Naive thymus-derived CD4-positive, alpha-beta T cell (primary cell): ENCODE measurements at regions not wholly inside any gene's neighbourhood (a gene's known extent, or its start where the extent isn't known, plus 50 kb on each side); places are given as distances from the start of the nearest gene placed in this dataset.

Experiments
- ATAC-seq: fragments of 150-1000 bp; cut with Tn5 transposase; 2 replicates; pipeline ENCODE4 v1.10.0; 2021; ENCODE audit warnings: mild to moderate bottlenecking, moderate library complexity
- CTCF ChIA-PET: fragments of 350-600 bp; sonication (Branson Sonifier 250); formaldehyde crosslinking; loops from one replicate; lab custom pipeline; 2021; ENCODE audit warnings: antibody characterized with exemption; lab: Charles Lee
- POLR2A ChIA-PET: fragments of 350-600 bp; sonication (Branson Sonifier 250); formaldehyde crosslinking; loops from one replicate; lab custom pipeline; 2021; ENCODE audit warnings: antibody characterized with exemption, inconsistent platforms; lab: Charles Lee
- DNase-seq, 9 donors: peaks; one replicate each; pipeline versions ENCODE4 v3.0.0 to v3.0.0-alpha.2; 2020 to 2022; ENCODE audit warnings: mixed read lengths in 1 of 9
- H3K27ac ChIP-seq: one replicate; pipeline ENCODE4 v1.7.0; 2013; ENCODE audit warnings: mild to moderate bottlenecking, low read depth, low read length, moderate library complexity
- H3K27me3 ChIP-seq, 2 donors: one replicate each; pipeline ENCODE4 v1.7.0; 2013; ENCODE audit warnings: low read length in 2 of 2, mild to moderate bottlenecking in 2 of 2, moderate library complexity in 2 of 2; ENCODE audit not compliant: control insufficient read depth in 2 of 2, insufficient read depth in 2 of 2
- H3K36me3 ChIP-seq, 3 experiments: 1 replicate in 2 of 3; 2 replicates in 1 of 3; pipeline ENCODE4 v1.7.0; 2013; ENCODE audit warnings: low read length in 3 of 3, mild to moderate bottlenecking in 3 of 3, moderate library complexity in 1 of 3; ENCODE audit not compliant: insufficient read depth in 3 of 3, control insufficient read depth in 2 of 3
- H3K4me1 ChIP-seq, 2 donors: one replicate each; pipeline ENCODE4 v1.7.0; 2013; ENCODE audit warnings: low read length in 2 of 2, mild to moderate bottlenecking in 2 of 2, moderate library complexity in 1 of 2; ENCODE audit not compliant: control insufficient read depth in 2 of 2, insufficient read depth in 2 of 2
- H3K4me3 ChIP-seq: 2 replicates; pipeline ENCODE4 v1.7.0; 2013; ENCODE audit warnings: mild to moderate bottlenecking, low read length
- H3K9me3 ChIP-seq, 3 experiments: 1 replicate in 2 of 3; 2 replicates in 1 of 3; pipeline ENCODE4 v1.7.0; 2013; ENCODE audit warnings: low read length in 3 of 3; ENCODE audit not compliant: control insufficient read depth in 2 of 3
- H3K27ac Mint-ChIP-seq, 9 donors: one replicate each; pipeline ENCODE4 v1.8.0; 2020 to 2022; ENCODE audit warnings: mixed read lengths in 9 of 9, mild to moderate bottlenecking in 8 of 9, moderate library complexity in 5 of 9, inconsistent platforms in 2 of 9
- H3K27me3 Mint-ChIP-seq, 5 donors: one replicate each; pipeline ENCODE4 v1.8.0; 2021 to 2022; ENCODE audit warnings: mixed read lengths in 5 of 5, mild to moderate bottlenecking in 1 of 5
- H3K36me3 Mint-ChIP-seq, 5 donors: one replicate each; pipeline ENCODE4 v1.8.0; 2020 to 2022; ENCODE audit warnings: mixed read lengths in 5 of 5, mild to moderate bottlenecking in 3 of 5, inconsistent platforms in 1 of 5
- H3K4me1 Mint-ChIP-seq, 7 donors: one replicate each; pipeline ENCODE4 v1.8.0; 2020 to 2022; ENCODE audit warnings: mixed read lengths in 7 of 7, mild to moderate bottlenecking in 3 of 7, inconsistent platforms in 1 of 7
- H3K4me3 Mint-ChIP-seq, 10 donors: one replicate each; pipeline ENCODE4 v1.8.0; 2020 to 2022; ENCODE audit warnings: mild to moderate bottlenecking in 10 of 10, mixed read lengths in 10 of 10, moderate library complexity in 6 of 10, inconsistent platforms in 2 of 10
- H3K9me3 Mint-ChIP-seq, 11 donors: one replicate each; pipeline ENCODE4 v1.8.0; 2020 to 2022; ENCODE audit warnings: mixed read lengths in 11 of 11, mild to moderate bottlenecking in 4 of 11, inconsistent platforms in 1 of 11, moderate library complexity in 1 of 11
- intact Hi-C, 2 donors: fragments of 100-400 bp; cut with micrococcal nuclease; formaldehyde crosslinking; loops; one replicate each; pipeline ENCODE4 v1.15.1; 2023

GRCh38 chr5:169417676-169418075 is 116.7 kb upstream of the SLIT3 start:
- POLR2A ChIA-PET: no interaction called here
- Histone ChIP-seq H3K27ac (no peak overlapping the region), H3K36me3 (no peaks in the 10 kb centered on the region), H3K27me3 (no peaks in the 10 kb centered on the region), H3K4me3 (no peak overlapping the region), H3K9me3 (no peaks in the 10 kb centered on the region), H3K4me1 (no peaks in the 10 kb centered on the region)
- H3K27ac Mint-ChIP-seq: no peak overlapping the region
- DNase-seq (no peak), ATAC-seq (no peak)
- intact Hi-C loops: no loop called here
- no peak overlapping the region for H3K4me3 Mint-ChIP-seq
- H3K9me3 Mint-ChIP-seq: peaks cover 0 to 2% (median 0%) of the 10 kb centered on the region in 11 donors
- H3K4me1 Mint-ChIP-seq: no peaks in the 10 kb centered on the region
- peaks cover 0 to 34% (median 1%) of the 10 kb centered on the region in 5 donors for H3K27me3 Mint-ChIP-seq
- no peaks in the 10 kb centered on the region for H3K36me3 Mint-ChIP-seq
- CTCF ChIA-PET: no interaction called here

DNA sequence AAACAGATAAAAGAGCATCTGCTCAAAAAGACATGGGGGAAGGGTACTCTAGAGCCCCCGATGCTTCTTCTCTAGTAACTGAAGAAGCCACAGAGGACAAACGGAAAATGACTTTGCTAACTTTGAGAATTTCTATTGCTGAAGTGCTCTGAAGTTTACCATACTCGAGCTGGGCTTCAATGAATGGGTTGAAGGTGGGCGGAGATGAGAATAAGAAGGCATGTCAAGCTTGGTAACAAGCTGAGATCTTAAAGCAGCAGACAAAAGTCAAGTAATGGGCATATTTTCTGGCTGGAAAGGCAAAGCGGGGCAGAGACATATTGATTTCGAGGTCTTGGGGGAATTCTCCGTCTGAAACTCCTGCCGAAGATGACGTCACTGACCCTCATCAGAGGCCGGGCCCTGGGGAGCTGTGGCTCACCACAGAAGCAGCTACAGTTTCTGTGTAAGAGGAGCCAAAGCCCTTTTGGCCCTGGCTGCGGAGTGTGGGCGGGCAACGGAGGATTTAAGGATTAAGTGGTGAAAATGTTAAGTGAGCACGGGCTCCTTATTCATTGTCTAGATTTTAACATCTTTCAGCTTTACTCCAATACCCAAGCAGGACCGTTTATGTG is 115.8 kb upstream of the SLIT3 start:
- Mint-ChIP-seq H3K27ac (no peak overlapping the region), H3K4me3 (no peak overlapping the region), H3K4me1 (no peaks in the 10 kb centered on the region), H3K27me3 (peaks cover 0 to 31% (median 0%) of the 10 kb centered on the region in 5 donors), H3K36me3 (no peaks in the 10 kb centered on the region), H3K9me3 (peaks cover 0 to 2% (median 0%) of the 10 kb centered on the region in 11 donors)
- ATAC-seq (no peak), DNase-seq (no peak)
- Histone ChIP-seq H3K4me1 (no peaks in the 10 kb centered on the region), H3K9me3 (no peaks in the 10 kb centered on the region), H3K4me3 (no peak overlapping the region), H3K27me3 (no peaks in the 10 kb centered on the region), H3K36me3 (no peaks in the 10 kb centered on the region), H3K27ac (no peak overlapping the region)
- intact Hi-C loops: no loop called here
- CTCF ChIA-PET: no interaction called here
- POLR2A ChIA-PET: no interaction called here

DNA sequence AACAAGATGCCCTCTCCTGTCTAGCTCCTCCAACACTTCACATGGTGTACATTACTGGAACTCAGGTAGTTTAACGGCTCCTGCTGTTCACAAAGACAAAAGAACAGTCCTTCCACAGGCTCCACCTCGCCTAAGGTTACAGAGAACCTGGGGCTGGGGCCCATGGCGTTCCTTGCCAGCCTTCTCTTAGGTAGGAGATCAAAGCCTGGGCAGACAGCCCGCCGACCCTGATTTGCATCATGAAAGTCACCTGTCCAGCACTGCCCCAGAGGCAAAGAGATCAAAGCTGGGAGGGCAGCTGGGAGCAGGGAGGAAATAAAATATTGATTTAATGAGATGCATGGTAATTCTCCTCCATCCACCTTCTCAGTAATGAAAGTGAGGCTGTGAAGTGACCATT is 115.0 kb upstream of the SLIT3 start:
- H3K4me3 ChIP-seq: no peak overlapping the region
- no peak for DNase-seq
- no peak overlapping the region for H3K27ac ChIP-seq
- no peak for ATAC-seq
- H3K27me3 Mint-ChIP-seq: peaks cover 0 to 35% (median 0%) of the 10 kb centered on the region in 5 donors
- intact Hi-C loops: no loop called here
- no peak overlapping the region for H3K27ac Mint-ChIP-seq
- ChIA-PET POLR2A (no interaction called here), CTCF (no interaction called here)
- no peaks in the 10 kb centered on the region for H3K36me3 ChIP-seq
- no peaks in the 10 kb centered on the region for H3K36me3 Mint-ChIP-seq
- H3K4me1 Mint-ChIP-seq: no peaks in the 10 kb centered on the region
- no peaks in the 10 kb centered on the region for H3K4me1 ChIP-seq
- peaks cover 0 to 2% (median 0%) of the 10 kb centered on the region in 11 donors for H3K9me3 Mint-ChIP-seq
- no peak overlapping the region for H3K4me3 Mint-ChIP-seq
- H3K27me3 ChIP-seq: no peaks in the 10 kb centered on the region
- H3K9me3 ChIP-seq: no peaks in the 10 kb centered on the region

- no peaks in the 10 kb centered on the region for H3K27me3 ChIP-seq
Measured at GRCh38 chr5:169415371-169415770, 114.4 kb upstream of the SLIT3 start.

GRCh38 chr5:169413416-169413815 is 112.5 kb upstream of the SLIT3 start:
- no peaks in the 10 kb centered on the region for H3K36me3 ChIP-seq
- Mint-ChIP-seq H3K4me1 (no peaks in the 10 kb centered on the region), H3K27me3 (peaks cover 0 to 36% (median 3%) of the 10 kb centered on the region in 5 donors), H3K27ac (no peak overlapping the region), H3K9me3 (peaks cover 0 to 2% (median 0%) of the 10 kb centered on the region in 11 donors), H3K4me3 (no peak overlapping the region), H3K36me3 (no peaks in the 10 kb centered on the region)
- POLR2A ChIA-PET: no interaction called here
- intact Hi-C loops: no loop called here
- DNase-seq (no peak), ATAC-seq (no peak)
- H3K9me3 ChIP-seq: no peaks in the 10 kb centered on the region
- H3K4me1 ChIP-seq: no peaks in the 10 kb centered on the region
- CTCF ChIA-PET: no interaction called here
- H3K4me3 ChIP-seq: no peak overlapping the region
- H3K27ac ChIP-seq: no peak overlapping the region
- no peaks in the 10 kb centered on the region for H3K27me3 ChIP-seq

More at GRCh38 chr5:169415371-169415770, 114.4 kb upstream of the SLIT3 start:
- Histone ChIP-seq H3K4me3 (no peak overlapping the region), H3K4me1 (no peaks in the 10 kb centered on the region), H3K27ac (no peak overlapping the region), H3K9me3 (no peaks in the 10 kb centered on the region), H3K36me3 (no peaks in the 10 kb centered on the region)
- ChIA-PET POLR2A (no interaction called here), CTCF (no interaction called here)
- DNase-seq (no peak), ATAC-seq (no peak)
- Mint-ChIP-seq H3K4me3 (no peak overlapping the region), H3K9me3 (peaks cover 0 to 2% (median 0%) of the 10 kb centered on the region in 11 donors), H3K36me3 (no peaks in the 10 kb centered on the region), H3K4me1 (no peaks in the 10 kb centered on the region), H3K27ac (no peak overlapping the region), H3K27me3 (peaks cover 0 to 37% (median 0%) of the 10 kb centered on the region in 5 donors)
- intact Hi-C loops: no loop called here

- H3K9me3 ChIP-seq: no peaks in the 10 kb centered on the region
- Mint-ChIP-seq H3K4me1 (no peaks in the 10 kb centered on the region), H3K9me3 (peaks cover 0 to 2% (median 0%) of the 10 kb centered on the region in 11 donors), H3K27me3 (peaks cover 0 to 32% (median 3%) of the 10 kb centered on the region in 5 donors), H3K4me3 (no peak overlapping the region), H3K36me3 (no peaks in the 10 kb centered on the region), H3K27ac (no peak overlapping the region)
- ChIA-PET CTCF (no interaction called here), POLR2A (no interaction called here)
- no peaks in the 10 kb centered on the region for H3K27me3 ChIP-seq
- H3K36me3 ChIP-seq: no peaks in the 10 kb centered on the region
- ATAC-seq (no peak), DNase-seq (no peak)
- H3K4me3 ChIP-seq: no peak overlapping the region
- no peaks in the 10 kb centered on the region for H3K4me1 ChIP-seq
- intact Hi-C loops: no loop called here
- H3K27ac ChIP-seq: no peak overlapping the region
Measured at GRCh38 chr5:169412831-169413230, 111.9 kb upstream of the SLIT3 start.

DNA sequence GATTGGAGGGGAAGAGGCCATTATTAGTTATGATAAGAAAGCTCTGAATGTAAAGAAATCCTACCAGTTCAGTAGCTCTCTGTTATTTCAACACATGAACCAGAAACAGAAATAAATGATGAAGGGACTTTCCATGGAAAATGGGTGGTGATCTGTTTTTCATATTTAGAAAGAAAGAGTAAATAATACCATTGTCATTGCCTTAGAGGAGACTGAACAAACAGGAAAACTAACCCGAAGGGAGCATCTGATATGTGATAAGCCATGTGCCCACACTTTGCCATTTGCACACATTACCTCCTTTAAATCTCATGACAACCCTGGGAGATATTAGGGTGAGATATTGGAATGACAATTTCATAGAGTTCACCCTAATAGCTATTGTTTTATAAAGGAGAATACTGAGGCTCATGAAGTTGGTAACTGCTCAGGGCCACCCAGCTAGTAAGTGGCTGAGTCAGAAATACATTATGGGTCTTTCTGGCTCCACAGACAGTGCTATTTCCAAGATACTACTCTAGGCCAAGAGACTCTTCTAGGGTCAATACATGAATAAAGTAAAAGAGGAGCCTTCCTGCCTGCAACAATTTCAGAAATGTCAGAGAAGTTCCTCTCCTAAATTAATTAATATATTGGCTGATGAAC is 111.0 kb upstream of the SLIT3 start:
- Mint-ChIP-seq H3K27me3 (peaks cover 0 to 32% (median 4%) of the 10 kb centered on the region in 5 donors), H3K36me3 (no peaks in the 10 kb centered on the region), H3K9me3 (peaks cover 0 to 2% (median 0%) of the 10 kb centered on the region in 11 donors), H3K27ac (no peak overlapping the region), H3K4me1 (no peaks in the 10 kb centered on the region), H3K4me3 (no peak overlapping the region)
- POLR2A ChIA-PET: no interaction called here
- Histone ChIP-seq H3K4me1 (no peaks in the 10 kb centered on the region), H3K4me3 (no peak overlapping the region), H3K27ac (no peak overlapping the region), H3K27me3 (no peaks in the 10 kb centered on the region), H3K36me3 (no peaks in the 10 kb centered on the region), H3K9me3 (no peaks in the 10 kb centered on the region)
- CTCF ChIA-PET: no interaction called here
- no peak for DNase-seq
- intact Hi-C loops: no loop called here
- no peak for ATAC-seq
